ENCODE measurements at regions not wholly inside any gene's neighbourhood (a gene's known extent, or its start where the extent isn't known, plus 50 kb on each side); places are given as distances from the start of the nearest gene placed in this dataset.

GRCh38 chr6:91590191-91590590 is 1003.3 kb upstream of the MAP3K7 start:
- DNase-seq = no peak

DNA sequence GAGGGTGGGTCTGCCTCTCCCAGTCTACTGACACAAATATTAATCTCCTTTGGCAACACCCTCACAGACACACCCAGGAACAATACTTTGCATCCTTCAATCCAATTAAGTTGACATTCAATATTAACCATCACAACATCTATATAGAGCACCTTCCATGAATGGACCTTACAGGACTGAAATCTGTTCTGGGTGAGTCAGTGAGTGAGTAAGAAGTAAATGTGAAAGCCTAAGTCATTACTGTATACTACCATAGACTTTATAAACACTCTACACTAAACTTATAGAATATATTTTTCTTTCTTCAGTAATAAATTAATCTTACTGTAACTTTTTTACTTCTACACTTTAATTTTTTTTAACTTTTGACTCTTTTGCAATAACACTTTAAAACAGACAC is 993.8 kb upstream of the MAP3K7 start:
- no peak for DNase-seq

DNA sequence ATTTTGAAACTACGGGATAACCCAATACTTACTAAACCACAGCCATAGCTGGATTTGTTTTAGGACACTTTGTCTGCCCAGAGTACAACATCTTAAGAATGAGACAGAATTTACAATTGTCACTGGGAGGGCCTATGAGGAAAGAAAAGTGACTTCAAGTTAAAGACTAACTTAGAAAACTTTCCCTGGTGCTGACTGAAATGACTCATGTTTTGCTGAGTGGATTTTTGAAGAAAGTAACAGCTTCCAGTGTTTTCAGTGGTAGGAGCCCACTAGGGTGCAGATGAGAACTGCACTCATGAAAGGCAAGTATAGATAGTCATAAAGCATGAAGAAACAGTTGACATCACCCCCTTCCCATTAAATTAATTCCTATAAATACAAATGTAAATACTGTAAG is 988.2 kb upstream of the MAP3K7 start:
- no peak for DNase-seq

GRCh38 chr6:91573826-91574416 is 987.0 kb upstream of the MAP3K7 start:
- no peak for DNase-seq

DNA sequence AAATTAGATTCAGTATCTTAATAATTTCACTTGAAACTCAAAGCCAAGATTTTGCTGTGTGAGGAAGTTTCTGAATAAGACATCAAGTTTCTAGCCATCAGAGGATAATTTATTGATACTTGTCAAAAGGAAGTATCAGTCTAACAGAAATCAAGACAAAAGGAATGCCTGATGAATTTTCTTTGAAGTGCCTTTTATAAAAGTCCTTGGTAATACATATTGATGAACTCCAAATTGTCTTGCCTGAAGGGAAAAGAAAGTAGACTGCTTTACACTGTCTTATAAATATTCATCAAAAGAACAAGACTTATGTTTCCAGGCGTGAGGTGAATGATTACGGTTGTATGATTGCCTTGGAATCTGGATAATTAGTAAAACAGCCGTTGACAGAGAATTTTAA is 986.0 kb upstream of the MAP3K7 start:
- no peak for DNase-seq

DNA sequence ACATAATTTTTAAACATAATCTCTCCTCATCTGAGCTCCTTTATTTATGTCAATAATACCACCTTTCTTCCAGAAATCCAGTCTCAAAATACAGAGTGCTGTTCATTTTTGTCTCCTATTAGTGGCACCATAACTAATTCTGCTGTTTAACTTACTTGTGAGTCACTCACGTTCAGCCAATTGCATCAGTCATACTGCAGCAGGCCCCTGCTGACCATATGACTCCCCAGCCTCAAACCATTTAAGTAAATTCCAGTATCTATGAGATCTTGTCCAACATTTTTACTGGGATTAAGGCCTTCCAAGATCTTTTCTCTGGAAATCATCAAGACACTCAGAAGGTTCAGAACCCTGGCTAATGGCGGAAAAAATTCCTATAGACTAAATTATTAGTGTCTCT is 982.2 kb upstream of the MAP3K7 start:
- DNase-seq = no peak

DNA sequence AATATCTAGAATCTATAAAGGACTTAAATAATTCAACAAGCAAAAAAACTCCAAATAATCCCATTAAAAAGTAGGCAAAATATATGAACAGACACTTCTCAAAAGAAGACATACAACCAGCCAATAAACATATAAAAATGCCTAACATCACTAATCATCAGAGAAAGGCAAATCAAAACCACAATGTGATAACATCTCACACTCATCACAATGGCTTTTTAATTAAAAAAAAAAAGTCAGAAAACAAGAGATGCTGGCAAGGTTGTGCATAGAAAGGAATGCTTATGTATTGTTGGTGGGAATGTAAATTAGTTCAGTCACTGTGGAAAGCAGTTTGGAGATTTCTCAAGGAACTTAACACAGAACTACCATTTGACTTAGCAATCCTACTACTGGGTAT is 979.6 kb upstream of the MAP3K7 start:
- DNase-seq = no peak

- DNase-seq = no peak
Observed at GRCh38 chr6:91565207-91565606, 978.3 kb upstream of the MAP3K7 start.

- DNase-seq = no peak
Observed at GRCh38 chr6:91562955-91563354, 976.1 kb upstream of the MAP3K7 start.

DNA sequence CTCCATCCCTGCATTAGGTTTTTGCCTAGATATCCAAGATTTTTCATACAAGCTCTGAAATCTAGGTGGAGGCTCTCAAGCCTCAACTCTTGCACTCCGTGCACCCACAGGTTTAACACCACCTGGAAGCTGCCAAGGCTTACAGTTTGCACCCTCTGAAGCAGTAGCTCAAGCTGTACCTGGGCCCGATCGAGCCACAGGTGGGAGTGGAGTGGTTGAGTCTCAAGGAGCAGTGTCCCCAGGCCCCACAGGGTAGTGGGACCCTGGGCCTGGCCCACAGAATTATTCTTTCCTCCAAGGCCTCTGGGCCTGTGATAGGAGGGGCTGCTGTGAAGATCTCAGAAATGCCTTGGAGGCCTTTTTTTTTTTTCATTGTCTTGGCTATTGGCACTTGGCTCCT is 973.5 kb upstream of the MAP3K7 start:
- DNase-seq = no peak

GRCh38 chr6:91540902-91541301 is 954.0 kb upstream of the MAP3K7 start:
- no peak for DNase-seq

DNA sequence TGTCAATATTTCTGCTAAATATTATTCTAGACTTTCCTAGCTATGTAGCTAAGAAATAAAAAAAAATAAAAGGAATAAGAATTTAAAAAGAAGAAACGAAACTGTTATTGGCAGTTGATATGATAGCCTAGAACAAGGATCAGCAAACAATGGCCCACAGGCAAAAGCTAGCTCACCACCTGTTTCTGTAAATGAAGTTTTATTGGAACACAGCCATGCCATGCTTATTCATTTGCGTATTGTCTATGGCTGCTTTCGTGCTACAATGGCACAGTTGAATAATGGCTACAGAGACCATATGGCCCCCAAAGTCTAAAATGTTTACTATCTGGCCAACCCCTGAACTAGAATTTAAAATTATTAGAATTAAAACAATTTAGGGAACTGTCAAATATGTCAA is 952.6 kb upstream of the MAP3K7 start:
- DNase-seq = no peak

DNA sequence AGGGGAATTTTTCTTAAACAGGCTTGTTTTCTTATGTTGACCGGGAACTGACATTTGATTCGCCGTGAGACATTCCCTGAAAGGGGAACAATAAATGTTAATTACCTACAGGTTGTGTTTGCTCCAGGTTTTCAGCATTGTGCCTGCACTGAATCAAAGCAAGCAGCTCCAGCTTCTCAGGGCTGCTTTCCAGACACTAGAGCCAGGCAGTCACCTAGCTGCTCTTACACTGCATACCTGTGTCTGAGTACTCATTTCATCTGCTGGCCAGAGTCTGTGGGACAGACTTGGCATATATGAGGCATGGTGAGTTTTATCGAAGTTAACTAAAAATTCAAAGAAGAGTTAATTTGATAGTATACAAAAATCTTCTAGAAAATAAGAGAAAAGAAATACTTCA is 951.8 kb upstream of the MAP3K7 start:
- no peak for DNase-seq

DNA sequence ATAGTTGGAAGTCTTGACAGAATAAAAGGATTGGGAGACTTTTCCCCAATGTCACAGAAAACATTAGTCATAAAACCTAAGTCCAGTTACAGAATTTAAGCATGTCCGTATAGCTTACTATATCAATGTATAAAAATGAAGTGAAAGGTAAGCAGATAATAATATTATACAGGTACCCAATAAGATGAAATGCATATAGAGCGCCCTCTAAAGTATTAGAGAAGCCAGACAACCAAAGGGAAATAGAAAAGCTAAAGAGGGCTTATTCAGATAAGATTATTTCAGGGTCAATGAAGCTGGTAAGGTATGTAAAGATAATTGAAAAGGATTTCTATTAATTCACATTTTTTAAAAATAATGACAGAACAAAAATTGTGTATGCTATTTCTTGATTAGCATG is 947.7 kb upstream of the MAP3K7 start:
- DNase-seq = no peak

DNA sequence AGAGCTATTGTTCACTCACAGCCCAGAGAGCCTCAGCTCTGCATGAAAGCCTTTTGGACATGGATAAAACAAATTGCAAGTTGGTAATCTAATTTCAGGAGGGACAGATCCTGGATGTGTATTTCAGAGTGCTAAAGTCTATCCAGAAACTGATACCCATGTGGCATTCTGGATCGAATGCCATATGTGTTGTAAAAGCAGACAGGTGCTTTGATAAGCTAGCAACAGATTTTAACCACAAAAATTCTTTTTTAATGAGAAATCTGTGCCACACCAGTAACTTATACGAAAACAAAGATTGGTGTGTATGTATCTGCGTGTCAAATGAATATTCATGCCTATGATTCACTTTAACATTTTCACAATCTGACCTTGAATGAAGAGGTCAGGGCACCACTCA is 936.6 kb upstream of the MAP3K7 start:
- DNase-seq = no peak

DNA sequence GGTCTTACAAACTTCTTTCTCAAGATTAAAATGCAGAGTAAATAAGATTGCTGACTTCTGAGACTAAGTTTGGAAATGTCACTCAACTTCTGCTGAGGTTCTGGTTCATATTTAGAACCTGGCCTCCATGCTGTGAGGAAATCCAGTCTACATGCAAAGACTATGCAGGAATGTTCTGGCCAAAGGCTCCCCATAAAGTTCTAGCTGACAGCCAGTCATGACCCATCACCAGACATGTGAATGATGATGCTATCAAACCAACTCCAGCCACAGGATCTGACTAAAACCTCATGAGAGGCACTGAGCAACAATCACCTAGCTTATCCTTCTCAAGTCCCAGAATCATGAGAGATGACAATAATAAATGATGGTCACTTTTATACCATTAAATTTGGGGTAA is 935.1 kb upstream of the MAP3K7 start:
- no peak for DNase-seq

DNA sequence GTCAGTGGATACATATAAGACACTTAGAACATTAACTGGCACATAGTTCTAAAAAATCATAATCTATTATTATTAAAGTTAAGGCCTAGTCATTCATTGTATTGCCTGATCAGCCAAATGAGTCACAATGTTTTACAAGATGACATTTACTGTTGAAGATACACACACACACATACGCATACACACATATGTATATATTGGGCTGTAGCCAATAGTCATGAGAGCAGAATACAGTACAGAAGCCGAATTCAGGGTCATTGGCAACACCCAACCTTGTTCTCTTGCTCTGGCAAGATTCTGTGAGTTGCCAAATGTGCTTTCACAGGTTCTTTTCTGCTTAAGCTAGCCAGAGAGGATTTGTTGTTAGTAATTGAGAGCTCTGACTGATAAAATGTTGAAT is 922.8 kb upstream of the MAP3K7 start:
- no peak for DNase-seq

GRCh38 chr6:91509039-91509438 is 922.2 kb upstream of the MAP3K7 start:
- DNase-seq = no peak

DNA sequence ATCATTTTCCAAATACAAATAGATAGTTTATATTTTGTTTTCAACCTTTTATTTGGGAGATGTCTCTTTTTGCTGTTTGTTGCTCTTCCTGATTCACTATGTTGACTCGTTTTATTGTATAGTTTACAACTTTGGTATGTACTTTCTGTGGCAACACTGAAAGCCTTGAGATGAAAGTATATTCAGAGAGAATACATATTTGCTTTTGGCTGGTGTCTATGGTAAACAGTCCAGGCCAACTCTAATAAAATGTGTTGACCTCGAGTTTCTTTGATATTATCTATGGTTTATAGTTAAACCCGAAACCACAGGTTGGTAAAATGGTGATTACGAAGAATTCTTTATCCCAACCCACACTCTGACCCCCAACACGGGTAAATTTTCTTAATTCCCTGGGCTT is 919.6 kb upstream of the MAP3K7 start:
- DNase-seq = no peak

DNA sequence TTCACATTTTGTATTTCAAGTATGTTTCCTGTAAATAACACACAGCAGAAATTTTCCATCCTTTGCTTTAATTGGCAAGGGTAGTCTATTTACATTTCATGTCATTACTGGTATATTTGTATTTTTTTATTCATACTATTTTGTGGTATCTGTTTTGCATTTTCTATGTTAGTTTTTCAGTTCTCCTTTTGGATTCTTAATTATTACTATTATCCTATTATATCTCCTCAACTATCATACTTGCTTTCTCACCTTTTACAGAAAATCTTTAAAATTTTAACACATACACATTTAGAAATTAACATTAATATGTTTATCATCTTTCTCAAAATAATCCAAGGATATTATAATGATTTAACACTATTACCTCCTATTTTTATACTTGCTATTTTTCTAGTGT is 918.3 kb upstream of the MAP3K7 start:
- DNase-seq = no peak

GRCh38 chr6:91501930-91502329 is 915.1 kb upstream of the MAP3K7 start:
- DNase-seq = no peak

- no peak for DNase-seq
Observed at GRCh38 chr6:91500689-91501303, 913.9 kb upstream of the MAP3K7 start.

DNA sequence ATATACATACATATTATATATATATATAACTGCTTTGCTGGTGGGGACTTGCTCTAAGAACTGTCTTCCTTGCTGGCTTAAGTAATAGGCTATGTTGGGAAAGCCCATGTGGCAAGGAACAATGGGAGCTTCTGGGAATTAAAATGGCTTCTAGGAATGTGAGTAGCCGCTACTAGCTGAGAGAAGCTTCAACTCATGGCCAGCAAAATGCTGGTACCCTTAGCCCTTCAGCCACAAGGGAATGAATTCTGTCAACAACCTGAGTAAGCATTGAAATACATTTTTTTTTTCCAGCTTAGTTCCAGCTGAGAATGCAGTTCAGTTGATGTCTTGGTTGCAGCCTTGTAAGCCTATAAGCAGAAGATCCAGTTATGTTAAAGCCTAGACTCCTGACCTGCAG is 911.7 kb upstream of the MAP3K7 start:
- no peak for DNase-seq

GRCh38 chr6:91497770-91498169 is 910.9 kb upstream of the MAP3K7 start:
- DNase-seq = no peak

GRCh38 chr6:91490671-91491301 is 903.9 kb upstream of the MAP3K7 start:
- DNase-seq = no peak
